Neural cell (in vitro differentiated cells): ENCODE measurements at regions not wholly inside any gene's neighbourhood (a gene's known extent, or its start where the extent isn't known, plus 50 kb on each side); places are given as distances from the start of the nearest gene placed in this dataset.

ENCODE experiments used
- H2AFZ ChIP-seq: fragments of 200-600, 300-800 bp; sonication (generic), shearing (Covaris generic); 2 replicates; pipeline ENCODE4 v1.6.0; 2014; ENCODE audit warnings: low read depth, mild to moderate bottlenecking, antibody characterized with exemption, low read length, moderate library complexity
- H3F3A ChIP-seq: fragments of 200-600 bp; shearing (Covaris generic); 2 replicates; pipeline ENCODE4 v1.6.1; 2016; ENCODE audit warnings: mild to moderate bottlenecking, moderate library complexity, mixed read lengths, antibody characterized with exemption, low read length; ENCODE audit not compliant: insufficient read depth, poor library complexity, severe bottlenecking
- H3K27ac ChIP-seq: fragments of 200-600, 300-800 bp; sonication (generic), shearing (Covaris generic); 2 replicates; pipeline ENCODE4 v1.5.1; 2014; ENCODE audit warnings: mild to moderate bottlenecking, low read length, moderate library complexity
- H3K27me3 ChIP-seq: fragments of 300-800, 200-600 bp; sonication (generic), shearing (Covaris generic); 2 replicates; pipeline ENCODE4 v1.6.0; 2014; ENCODE audit warnings: mild to moderate bottlenecking, low read depth, low read length, moderate library complexity; ENCODE audit not compliant: insufficient read depth
- H3K36me3 ChIP-seq: fragments of 300-800, 200-600 bp; sonication (generic), shearing (Covaris generic); 2 replicates; pipeline ENCODE4 v1.5.1; 2014; ENCODE audit warnings: mild to moderate bottlenecking, antibody characterized with exemption, low read length, moderate library complexity; ENCODE audit not compliant: insufficient read depth
- H3K4me2 ChIP-seq: fragments of 300-800, 200-600 bp; sonication (generic), shearing (Covaris generic); 2 replicates; pipeline ENCODE4 v1.6.0; 2014; ENCODE audit warnings: mild to moderate bottlenecking, low read length
- H3K4me3 ChIP-seq: fragments of 300-800, 200-600 bp; sonication (generic), shearing (Covaris generic); 2 replicates; pipeline ENCODE4 v1.5.1; 2014; ENCODE audit warnings: mild to moderate bottlenecking, low read length, moderate library complexity
- H3K79me2 ChIP-seq: fragments of 200-600 bp; shearing (Covaris generic); replicated peaks from 2 replicates; pipeline ENCODE4 v1.6.0; 2014; ENCODE audit warnings: mild to moderate bottlenecking, low read length, moderate library complexity; ENCODE audit not compliant: insufficient read depth
- H3K9ac ChIP-seq: fragments of 300-800, 200-600 bp; sonication (generic), shearing (Covaris generic); 2 replicates; pipeline ENCODE4 v1.6.1; 2016; ENCODE audit warnings: mild to moderate bottlenecking, low read length, mixed read lengths
- H3K9me2 ChIP-seq: fragments of 200-600 bp; shearing (Covaris generic); 2 replicates; pipeline ENCODE4 v1.6.1; 2016; ENCODE audit warnings: mild to moderate bottlenecking, low read length, mixed read lengths; ENCODE audit not compliant: insufficient read depth
- H3K9me3 ChIP-seq: fragments of 200-600, 300-800 bp; sonication (generic), shearing (Covaris generic); 2 replicates; pipeline ENCODE4 v1.6.1; 2016; ENCODE audit warnings: mild to moderate bottlenecking, mixed run types, low read length, moderate library complexity, mixed read lengths
- H4K20me1 ChIP-seq: fragments of 200-600 bp; shearing (Covaris generic); 2 replicates; pipeline ENCODE4 v1.6.1; 2016; ENCODE audit warnings: mild to moderate bottlenecking, mixed run types; ENCODE audit not compliant: insufficient read depth
- CTCF ChIP-seq: fragments of 450-650 bp; IDR thresholded peaks from 2 replicates; pipeline ENCODE4 v1.5.1; 2014; ENCODE audit warnings: antibody characterized with exemption, mild to moderate bottlenecking, moderate library complexity; ENCODE audit not compliant: poor library complexity, severe bottlenecking
- EP300 ChIP-seq: fragments of 450-650 bp; conservative IDR thresholded peaks from 2 replicates; pipeline ENCODE4 v1.6.1; 2014; ENCODE audit warnings: antibody characterized with exemption, mild to moderate bottlenecking, moderate library complexity; ENCODE audit not compliant: poor library complexity, severe bottlenecking
- EZH2 ChIP-seq: fragments of 200-600, 300-800 bp; shearing (Covaris generic), sonication (generic); IDR thresholded peaks from 2 replicates; pipeline ENCODE4 v1.6.1; 2014; ENCODE audit warnings: antibody characterized with exemption, low read length, borderline replicate concordance, mild to moderate bottlenecking; ENCODE audit not compliant: insufficient read depth, poor library complexity, severe bottlenecking
- MXI1 ChIP-seq: fragments of 450-650 bp; conservative IDR thresholded peaks from 2 replicates; pipeline ENCODE4 v1.6.1; 2014; ENCODE audit warnings: antibody characterized with exemption, mild to moderate bottlenecking; ENCODE audit not compliant: poor library complexity, severe bottlenecking
- POLR2AphosphoS5 ChIP-seq: IDR thresholded peaks from 2 replicates; pipeline ENCODE4 v1.6.1; 2012
- REST ChIP-seq: IDR thresholded peaks from 2 replicates; pipeline ENCODE4 v1.6.1; 2012; ENCODE audit warnings: borderline replicate concordance
- SMC3 ChIP-seq: fragments of 450-650 bp; conservative IDR thresholded peaks from 2 replicates; pipeline ENCODE4 v1.6.1; 2014; ENCODE audit warnings: antibody characterized with exemption, mild to moderate bottlenecking, moderate library complexity; ENCODE audit not compliant: poor library complexity
- TAF1 ChIP-seq: IDR thresholded peaks from 2 replicates; pipeline ENCODE4 v1.6.1; 2012; ENCODE audit warnings: low read depth

DNA sequence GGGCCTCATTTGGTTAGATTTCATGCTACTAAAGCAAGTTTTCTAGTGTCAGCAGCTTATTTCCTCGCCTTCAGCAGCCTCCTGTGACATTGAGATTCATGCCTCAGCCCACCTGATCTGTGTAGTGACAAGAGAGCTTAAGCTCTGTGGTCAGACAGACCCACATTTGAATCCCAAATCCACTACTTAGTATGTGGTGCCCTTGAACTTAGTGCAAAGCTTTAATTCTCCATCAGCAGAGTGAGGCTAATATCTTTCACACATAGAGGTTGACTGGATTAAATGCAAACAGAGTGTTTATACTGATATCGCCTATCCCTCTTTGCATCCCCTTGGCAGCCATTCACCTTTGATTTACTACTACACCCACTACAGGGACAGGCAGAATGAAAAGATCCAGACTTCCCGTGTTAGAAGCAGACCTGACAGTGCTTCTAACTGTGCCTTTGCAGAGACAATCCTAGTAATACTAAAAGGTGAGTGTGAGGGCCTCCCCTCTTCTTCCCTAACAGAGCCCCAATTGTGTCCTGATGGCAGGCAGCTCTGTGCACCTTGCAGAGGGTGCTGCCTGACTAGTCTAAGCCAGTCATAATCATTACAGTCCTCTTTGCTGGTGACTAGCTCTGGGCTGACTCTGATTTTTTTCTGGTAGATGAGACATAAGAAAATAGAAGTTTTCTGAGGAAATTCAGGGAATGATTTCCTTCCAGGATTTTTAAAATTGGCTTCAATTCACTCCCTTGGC lies 264.0 kb downstream of the CTH start:
- Histone ChIP-seq H3K9ac (no peak overlapping the region), H3K27me3 (no peaks in the 10 kb centered on the region), H3K27ac (no peak overlapping the region), H3K4me3 (no peak overlapping the region), H4K20me1 (no peaks in the 10 kb centered on the region), H3K4me2 (no peak overlapping the region), H2AFZ (no peak overlapping the region), H3K79me2 (no peaks in the 10 kb centered on the region), H3F3A (no peaks in the 10 kb centered on the region), H3K36me3 (no peaks in the 10 kb centered on the region), H3K9me2 (no peaks in the 10 kb centered on the region), H3K9me3 (no peaks in the 10 kb centered on the region)
- TF ChIP-seq MXI1 = no peak
- no peak for TF ChIP-seq SMC3
- TF ChIP-seq POLR2AphosphoS5 = no peak
- no peak for TF ChIP-seq TAF1
- no peak for TF ChIP-seq EZH2
- TF ChIP-seq REST = no peak
- TF ChIP-seq EP300 = no peak
- TF ChIP-seq CTCF = no peak

DNA sequence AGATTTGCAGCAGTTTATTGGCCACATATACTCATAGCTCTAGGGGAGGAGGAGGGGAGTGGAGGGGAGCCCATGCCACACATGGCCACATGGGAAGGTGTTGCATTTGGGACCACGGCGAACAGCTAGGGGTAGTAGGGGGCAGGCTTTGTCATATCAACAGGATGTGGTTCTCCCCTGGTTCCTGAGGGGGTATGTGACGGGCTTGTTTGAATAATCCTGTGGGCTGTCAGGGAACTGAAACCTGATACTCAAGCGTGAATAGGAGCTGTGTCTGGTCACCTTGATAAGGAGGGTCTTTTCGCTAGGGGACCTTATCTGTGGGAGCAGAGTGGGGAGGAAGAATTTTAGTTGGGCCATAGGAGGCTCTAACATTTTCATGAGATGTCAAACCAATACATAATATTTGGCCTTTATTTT lies 264.7 kb downstream of the CTH start:
- Histone ChIP-seq H3K9me2 (no peaks in the 10 kb centered on the region), H3K27me3 (no peaks in the 10 kb centered on the region), H3K79me2 (no peaks in the 10 kb centered on the region), H3K36me3 (no peaks in the 10 kb centered on the region), H3K9ac (no peak overlapping the region), H2AFZ (no peak overlapping the region), H3K27ac (no peak overlapping the region), H3K4me2 (no peak overlapping the region), H4K20me1 (no peaks in the 10 kb centered on the region), H3K9me3 (no peaks in the 10 kb centered on the region), H3F3A (no peaks in the 10 kb centered on the region), H3K4me3 (no peak overlapping the region)
- TF ChIP-seq REST (no peak), EP300 (no peak), POLR2AphosphoS5 (no peak), SMC3 (no peak)
